GM21360 (cell line): ENCODE measurements at regions not wholly inside any gene's neighbourhood (a gene's known extent, or its start where the extent isn't known, plus 50 kb on each side); places are given as distances from the start of the nearest gene placed in this dataset.

Experiments used
- ATAC-seq: cut with Tn5 transposase; IDR thresholded peaks from one replicate; pipeline ENCODE4 v1.9.1; 2021; ENCODE audit warnings: mild to moderate bottlenecking, moderate library complexity; ENCODE audit not compliant: unreplicated experiment

DNA sequence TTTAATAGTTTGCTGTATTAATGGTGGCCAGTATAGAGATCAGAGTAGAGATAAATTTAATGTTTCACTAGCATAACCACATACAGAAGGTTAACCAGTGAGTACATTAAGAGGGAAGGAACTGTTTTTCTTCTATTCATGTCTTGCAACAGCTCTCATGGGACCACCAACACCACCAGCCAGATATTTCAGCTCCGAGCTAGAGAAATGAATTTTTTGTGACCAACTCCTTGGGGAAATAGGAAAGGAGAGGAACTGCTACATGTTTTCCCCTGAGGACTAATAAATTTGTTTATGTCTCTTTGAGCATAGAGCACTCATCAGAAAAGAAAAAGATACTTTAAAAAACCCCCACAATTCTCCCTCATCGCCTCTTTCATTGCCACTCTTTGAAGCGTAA lies 247.5 kb downstream of the MBNL1 start:
- no peak for ATAC-seq

DNA sequence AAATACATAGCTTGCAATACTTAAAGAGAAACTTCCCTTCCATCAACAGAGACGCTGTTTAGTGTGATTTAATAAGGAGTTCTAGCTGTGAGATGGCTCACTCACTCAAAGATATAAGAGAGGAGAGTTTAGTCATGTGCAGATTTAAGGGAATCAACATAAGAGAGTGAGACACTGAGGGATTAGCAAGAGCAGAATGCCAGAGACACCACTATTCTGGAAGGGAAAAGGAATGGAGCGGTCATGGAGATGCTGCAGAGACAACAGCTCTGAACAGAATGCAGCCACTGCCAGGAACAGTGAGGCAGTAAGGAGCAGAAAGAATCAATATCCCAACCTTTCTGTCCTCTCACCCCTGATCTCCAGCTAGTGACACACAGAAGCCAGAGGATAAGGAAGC lies 248.8 kb downstream of the MBNL1 start:
- ATAC-seq: no peak

DNA sequence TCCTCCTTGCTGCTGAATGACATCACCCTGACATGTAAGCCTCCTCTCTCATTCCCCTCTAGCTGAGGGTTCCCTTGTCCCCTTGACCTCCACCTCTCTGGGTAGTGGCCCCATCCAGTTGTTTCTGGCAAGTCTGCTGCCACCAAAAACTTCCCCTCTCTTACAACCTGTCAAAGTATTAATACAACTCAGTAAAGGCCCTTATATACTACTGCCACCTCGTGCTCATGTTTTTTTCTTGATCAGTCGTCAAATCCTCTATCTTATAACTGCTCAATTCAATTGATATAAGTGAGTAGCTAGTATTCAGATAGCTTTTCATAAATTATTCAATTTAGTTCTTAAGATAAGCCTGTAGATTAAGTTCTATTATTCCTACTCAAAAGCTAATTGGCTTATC lies 249.6 kb downstream of the MBNL1 start:
- ATAC-seq: peak; percentile 37

- ATAC-seq: peak; percentile 65
These were observed 250.6 kb downstream of the MBNL1 start for GRCh38 chr3:152519376-152519775.

- no peak for ATAC-seq
These were observed 253.3 kb downstream of the MBNL1 start for GRCh38 chr3:152522036-152522435.

DNA sequence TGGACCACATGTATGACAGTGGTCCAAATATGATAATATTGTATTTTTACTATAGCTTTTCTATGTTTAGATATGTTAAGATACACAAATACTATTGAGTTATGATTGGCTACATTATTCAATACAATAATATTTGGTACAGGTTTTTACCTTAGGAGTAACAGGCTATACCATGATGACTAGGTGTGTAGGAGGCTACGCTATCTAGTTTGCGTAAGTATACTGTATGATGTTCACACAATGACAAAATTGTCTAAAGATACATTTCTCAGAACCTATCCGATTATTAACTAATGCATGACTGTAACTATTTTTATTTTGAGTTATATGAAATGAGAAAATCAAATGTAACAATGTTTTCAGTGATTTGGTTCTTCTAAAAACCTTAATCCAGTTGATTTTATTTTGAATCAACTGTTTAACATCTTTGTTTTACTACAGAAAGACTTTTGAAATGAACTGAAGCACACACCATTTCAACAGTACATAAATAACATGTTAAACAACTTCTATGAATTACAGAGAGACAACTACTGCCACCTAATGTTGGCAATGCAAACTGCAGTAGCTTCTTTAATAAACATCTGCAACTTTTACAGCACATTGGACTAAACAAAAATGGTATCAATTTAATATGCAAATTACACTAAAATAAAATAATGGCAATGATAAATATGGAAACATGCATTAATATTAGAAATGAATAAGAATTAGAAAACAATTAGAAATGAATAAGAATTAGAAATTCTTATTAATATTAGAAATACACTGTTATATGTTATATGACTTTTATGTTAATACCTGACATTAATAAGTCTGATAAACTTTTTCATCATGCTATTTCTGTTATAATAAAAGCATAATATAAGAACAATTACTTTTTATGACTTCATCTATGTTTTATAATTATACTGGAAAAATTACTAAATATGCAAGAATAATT lies 255.7 kb downstream of the MBNL1 start:
- peak; percentile 52 for ATAC-seq

DNA sequence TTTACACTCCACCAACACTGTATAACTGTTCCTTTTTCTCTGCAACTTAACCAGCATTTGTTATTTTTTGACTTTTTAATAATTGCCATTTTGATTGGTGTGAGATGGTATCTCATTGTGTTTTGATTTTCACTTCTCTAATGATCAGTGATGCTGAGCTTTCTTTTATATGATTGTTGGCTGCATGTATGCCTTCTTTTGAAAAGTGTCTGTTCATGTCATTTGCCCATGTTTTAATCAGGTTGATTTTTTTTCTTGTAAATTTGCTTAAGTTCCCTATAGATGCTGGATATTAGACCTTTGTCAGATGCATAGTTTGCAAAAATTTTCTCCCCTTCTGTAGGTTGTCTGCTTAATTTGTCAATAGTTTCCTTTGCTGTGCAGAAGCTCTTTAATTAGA lies 263.0 kb downstream of the MBNL1 start:
- no peak for ATAC-seq

- ATAC-seq: no peak
These were observed 269.8 kb downstream of the MBNL1 start for GRCh38 chr3:152538518-152538917.

DNA sequence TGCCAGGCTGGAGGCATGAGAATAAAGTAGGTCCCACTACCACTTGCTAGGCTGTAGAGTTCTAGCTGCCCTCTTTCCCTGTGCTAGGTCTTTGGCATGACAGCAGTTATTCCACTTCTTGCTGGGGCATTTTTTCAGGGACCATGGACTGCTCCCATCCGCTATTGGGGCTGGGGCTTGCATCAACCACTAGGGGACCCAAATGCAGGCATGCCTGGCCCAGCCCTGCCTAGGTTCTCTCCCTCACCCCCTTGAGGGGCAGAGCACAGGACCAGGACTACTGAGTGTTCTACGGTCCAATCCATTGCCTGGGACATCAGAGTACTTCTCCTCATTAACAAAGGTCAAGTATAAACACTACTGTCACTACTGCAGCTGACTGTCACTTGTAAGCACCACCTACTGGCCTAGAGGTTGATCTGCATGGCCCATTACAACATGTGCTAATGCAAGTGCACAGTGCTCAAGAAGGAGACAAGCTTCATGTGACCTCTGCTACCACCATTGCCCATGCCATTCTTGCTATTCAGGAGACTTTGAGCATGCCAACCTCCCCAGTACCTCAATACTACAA lies 270.5 kb downstream of the MBNL1 start:
- no peak for ATAC-seq

DNA sequence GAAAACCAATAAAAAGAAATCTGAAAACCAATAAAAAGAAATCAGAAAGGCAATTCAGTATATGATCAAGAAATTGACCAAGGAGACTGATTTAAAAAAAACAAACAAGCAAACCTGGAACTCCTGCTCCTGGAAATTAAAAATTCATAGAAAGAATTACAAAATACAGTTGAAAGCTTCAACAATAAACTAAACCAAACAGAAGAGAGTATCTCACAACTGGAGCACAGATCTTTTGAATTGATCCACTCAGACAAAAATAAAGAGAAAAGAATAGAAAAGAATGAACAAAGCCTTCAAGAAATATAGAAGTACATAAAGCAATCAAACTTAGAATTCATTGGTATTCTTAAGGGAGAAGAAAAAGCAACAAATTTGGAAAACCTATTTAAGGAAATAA lies 271.4 kb downstream of the MBNL1 start:
- ATAC-seq: no peak

- no peak for ATAC-seq
These were observed 278.4 kb downstream of the MBNL1 start for GRCh38 chr3:152547153-152547552.

GRCh38 chr3:152549263-152549662 lies 280.5 kb downstream of the MBNL1 start:
- no peak for ATAC-seq

- no peak for ATAC-seq
These were observed 281.6 kb downstream of the MBNL1 start for GRCh38 chr3:152550284-152550683.

DNA sequence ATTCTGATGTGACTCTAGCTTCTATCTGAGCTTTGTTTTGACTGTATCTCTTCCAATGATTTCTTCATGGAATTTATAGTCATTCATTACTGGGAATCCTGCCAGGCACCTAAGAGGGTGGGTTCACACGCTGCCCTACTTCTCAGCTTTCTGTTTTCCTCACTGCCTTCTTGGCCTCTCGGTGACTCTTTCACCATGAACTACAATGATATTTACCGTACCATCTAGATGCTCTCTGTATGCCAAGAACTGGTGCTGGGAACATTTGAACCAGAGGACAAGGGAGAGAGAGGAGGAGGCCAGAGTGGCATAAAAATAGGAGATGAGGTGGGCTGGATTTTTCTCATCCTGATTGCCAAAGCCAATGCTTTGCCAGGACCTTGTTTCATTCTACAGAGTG lies 280.0 kb upstream of the P2RY1 start:
- no peak for ATAC-seq

- no peak for ATAC-seq
These were observed 279.2 kb upstream of the P2RY1 start for GRCh38 chr3:152555666-152556291.

DNA sequence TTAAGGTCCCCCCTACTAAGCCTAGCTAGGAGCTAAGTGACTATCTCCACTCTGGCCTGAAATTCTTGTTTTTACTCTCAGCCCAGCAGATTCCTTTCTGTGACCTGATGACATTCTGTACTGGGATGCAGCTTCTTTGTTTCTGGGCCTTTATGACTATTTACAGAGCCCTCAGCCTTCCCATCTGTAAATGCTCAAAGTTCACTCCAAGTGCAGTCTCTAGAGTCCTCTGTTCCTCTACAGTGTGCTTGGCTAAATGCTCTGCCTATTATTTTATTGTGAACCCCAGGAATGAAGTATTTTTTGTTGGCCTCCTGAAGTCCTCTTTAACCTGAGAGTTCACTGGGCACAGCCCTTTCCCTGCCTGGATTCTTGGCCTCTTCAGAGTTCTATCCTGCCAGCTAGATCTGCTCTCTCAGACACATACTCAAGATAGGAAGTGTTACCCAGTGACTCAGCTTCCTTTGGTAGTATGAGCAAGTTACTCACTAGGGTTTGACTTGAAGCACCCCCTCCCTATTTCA lies 278.1 kb upstream of the P2RY1 start:
- ATAC-seq: no peak

DNA sequence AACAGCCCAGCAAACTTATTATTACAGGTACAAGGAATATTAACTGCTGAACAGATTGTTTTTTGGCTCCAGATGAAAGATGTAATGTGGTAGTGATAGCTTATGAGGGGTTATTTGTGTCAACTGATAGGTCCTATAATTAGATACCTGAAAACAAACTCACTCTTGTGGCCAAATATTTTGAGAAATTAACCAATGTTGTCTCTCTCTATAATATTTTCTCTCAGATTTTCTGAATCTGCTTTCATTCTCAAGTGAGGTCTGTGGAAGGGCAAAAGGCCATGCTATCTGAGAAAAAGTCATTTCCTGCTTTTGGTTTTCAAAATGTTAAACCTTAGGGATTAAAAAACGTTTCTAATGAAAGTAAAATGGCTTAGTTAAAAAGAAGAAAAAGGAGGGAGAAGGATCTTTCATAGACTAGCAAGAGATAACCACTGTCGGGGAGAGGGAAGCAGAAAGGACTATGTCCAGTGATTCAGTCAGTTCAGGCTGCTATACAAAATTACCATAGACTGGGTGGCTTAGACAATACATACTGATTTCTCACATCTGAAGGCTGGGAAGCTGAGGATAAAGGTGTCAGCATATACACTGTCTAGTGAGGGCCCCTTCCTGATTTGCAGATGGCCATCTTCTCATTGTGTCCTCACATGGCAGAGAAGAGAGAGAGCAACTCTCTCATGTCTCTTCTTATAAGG lies 277.5 kb upstream of the P2RY1 start:
- ATAC-seq: no peak

DNA sequence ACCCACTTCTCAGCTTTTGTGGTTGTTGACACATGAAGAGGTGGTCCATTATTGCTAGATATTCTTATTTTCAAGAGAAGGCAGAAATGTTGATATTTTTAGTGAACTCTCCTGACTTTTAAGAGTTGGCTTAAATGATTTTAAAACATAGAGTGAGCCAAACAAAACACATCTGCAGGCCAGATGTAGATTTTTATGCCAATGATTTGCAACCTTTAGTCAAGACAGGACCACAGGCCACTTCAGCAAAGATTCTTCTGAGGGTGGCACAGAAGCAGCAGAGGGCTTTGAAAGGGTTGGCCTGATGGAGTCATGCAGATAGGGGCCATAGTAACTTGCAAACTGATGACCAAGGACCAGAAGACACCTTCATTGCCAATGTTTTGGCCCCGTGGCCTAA lies 276.5 kb upstream of the P2RY1 start:
- ATAC-seq: no peak

DNA sequence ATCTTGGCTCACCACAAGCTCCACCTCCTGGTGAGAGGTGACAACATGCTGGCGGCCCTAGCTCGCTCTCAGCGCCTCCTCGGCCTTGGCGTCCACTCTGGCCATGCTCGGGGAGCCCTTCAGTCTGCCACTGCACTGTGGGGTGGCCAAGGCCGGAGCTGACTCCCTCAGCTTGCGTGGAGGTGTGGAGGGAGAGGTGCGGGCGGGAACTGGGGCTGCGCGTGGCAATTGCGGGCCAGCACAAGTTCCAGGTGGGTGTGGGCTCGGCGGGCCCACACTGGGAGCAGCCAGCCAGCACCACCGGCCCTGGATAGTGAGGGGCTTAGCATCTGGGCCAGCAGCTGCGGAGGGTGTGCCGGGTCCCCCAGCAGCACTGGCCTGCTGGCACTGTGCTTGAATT lies 275.7 kb upstream of the P2RY1 start:
- no peak for ATAC-seq

- ATAC-seq: no peak
These were observed 270.5 kb upstream of the P2RY1 start for GRCh38 chr3:152564459-152564858.

GRCh38 chr3:152574461-152575079 lies 260.4 kb upstream of the P2RY1 start:
- peak; percentile 70 for ATAC-seq
